ENCODE measurements at regions not wholly inside any gene's neighbourhood (a gene's known extent, or its start where the extent isn't known, plus 50 kb on each side); places are given as distances from the start of the nearest gene placed in this dataset.

GRCh38 chr22:48896766-48897644 lies 930.7 kb downstream of the BRD1 start:
- no peak for TF ChIP-seq CTCF (conservative IDR thresholded peaks at IDR 0.05)
- no peak overlapping the region for H3K27ac ChIP-seq

DNA sequence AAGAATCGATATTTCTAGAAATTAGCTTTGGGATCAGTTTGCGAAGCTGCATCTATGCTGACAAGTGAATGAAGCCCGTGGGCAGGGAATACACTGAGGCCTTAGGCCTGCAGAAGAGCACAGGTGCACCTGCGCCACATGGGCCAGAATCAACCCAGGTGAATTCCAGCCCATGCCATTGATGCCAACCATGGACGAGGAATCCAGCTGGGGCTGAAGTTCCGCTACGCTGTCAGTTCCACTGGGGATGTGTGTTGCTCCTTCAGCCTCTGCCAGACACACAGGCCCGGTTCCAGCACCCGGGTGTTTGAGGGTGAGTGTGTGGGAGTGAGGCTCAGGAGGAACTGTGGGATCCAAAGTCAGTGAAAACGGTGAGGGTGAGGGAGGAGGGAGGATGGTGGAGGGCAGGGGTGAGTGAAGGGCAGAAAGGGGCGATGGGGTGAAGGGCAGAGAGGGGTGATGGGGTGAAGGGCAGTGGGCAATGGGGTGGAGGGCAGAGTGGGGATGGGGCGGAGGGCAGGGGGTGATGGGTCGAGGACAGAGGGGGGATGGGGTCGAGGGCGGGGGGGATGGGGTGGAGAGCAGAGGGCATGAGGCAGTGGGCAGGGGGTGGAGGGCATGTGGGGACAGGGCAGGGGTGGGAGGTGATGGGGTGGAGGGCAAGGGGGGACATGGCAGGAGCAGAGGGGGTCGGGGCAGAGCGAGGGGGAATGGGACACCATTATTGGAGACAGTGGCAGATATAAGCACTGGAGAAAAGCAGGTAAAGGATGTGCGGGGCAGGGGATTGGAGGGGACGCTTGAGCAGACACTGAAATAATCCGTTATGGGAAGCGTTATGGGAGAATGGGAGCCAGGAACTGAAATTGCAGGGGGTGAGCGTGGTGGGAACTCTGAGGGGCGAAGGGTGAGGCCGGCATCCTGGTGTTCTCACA lies 931.6 kb downstream of the BRD1 start:
- H3K27ac ChIP-seq = no peak overlapping the region
- TF ChIP-seq CTCF (conservative IDR thresholded peaks at IDR 0.05) = no peak

DNA sequence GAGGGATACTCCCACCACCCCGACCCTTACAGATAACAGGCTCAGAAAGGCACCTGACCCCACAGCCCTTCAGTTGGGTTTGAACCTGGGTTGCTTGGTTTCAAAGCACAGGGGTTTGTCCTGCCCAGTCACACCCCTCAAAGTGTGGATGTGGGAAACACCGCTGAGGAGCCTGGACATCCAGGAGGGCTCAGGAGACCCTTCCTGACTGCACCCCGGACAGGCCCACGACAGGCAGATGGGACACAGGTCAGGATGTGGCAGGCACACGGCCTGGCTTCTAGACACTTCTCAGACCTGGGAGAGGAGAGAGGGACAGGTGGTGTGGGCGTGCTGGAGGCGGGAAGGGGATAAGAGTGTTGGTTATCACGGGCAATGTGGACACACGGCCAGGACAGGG lies 932.3 kb downstream of the BRD1 start:
- no peak for TF ChIP-seq CTCF (conservative IDR thresholded peaks at IDR 0.05)
- H3K27ac ChIP-seq = no peak overlapping the region

- no peak overlapping the region for H3K27ac ChIP-seq
- no peak for TF ChIP-seq CTCF (conservative IDR thresholded peaks at IDR 0.05)
Measured at GRCh38 chr22:48894804-48895250, 932.8 kb downstream of the BRD1 start.

- TF ChIP-seq CTCF (conservative IDR thresholded peaks at IDR 0.05) = no peak
- no peak overlapping the region for H3K27ac ChIP-seq
Measured at GRCh38 chr22:48894064-48894671, 933.5 kb downstream of the BRD1 start.

GRCh38 chr22:48893288-48894063 lies 934.2 kb downstream of the BRD1 start:
- H3K27ac ChIP-seq = no peak overlapping the region
- no peak for TF ChIP-seq CTCF (conservative IDR thresholded peaks at IDR 0.05)

Data from VCaP (cell line).